H1 (cell line): ENCODE measurements at regions not wholly inside any gene's neighbourhood (a gene's known extent, or its start where the extent isn't known, plus 50 kb on each side); places are given as distances from the start of the nearest gene placed in this dataset.

Experiments
- BRCA1 ChIP-seq: IDR thresholded peaks from 2 replicates; pipeline ENCODE4 v1.6.1; 2012; ENCODE audit warnings: low read depth, low read length, improper control_type of control experiment
- GTF2F1 ChIP-seq: IDR thresholded peaks from 2 replicates; pipeline ENCODE4 v1.6.1; 2012; ENCODE audit warnings: low read depth, low read length, improper control_type of control experiment, borderline replicate concordance
- JUND ChIP-seq: IDR thresholded peaks from 2 replicates; pipeline ENCODE4 v1.6.1; 2011; ENCODE audit warnings: mild to moderate bottlenecking, improper control_type of control experiment, low read length
- POLR2A ChIP-seq, 2 experiments: IDR thresholded peaks; 1 replicate in 1 of 2; 2 replicates in 1 of 2; pipeline ENCODE4 v1.6.1; 2011; ENCODE audit warnings: low read depth in 2 of 2, low read length in 2 of 2, mild to moderate bottlenecking in 2 of 2; ENCODE audit errors: control extremely low read depth in 1 of 2
- RFX5 ChIP-seq: IDR thresholded peaks from 2 replicates; pipeline ENCODE4 v1.6.1; 2011; ENCODE audit warnings: low read depth, low read length, improper control_type of control experiment, borderline replicate concordance
- RNF2 ChIP-seq: fragments of 200-900, 300-1000 bp; sonication (generic); IDR thresholded peaks from 2 replicates; pipeline ENCODE4 v1.7.1; 2016; ENCODE audit warnings: borderline replicate concordance, low read depth, mild to moderate bottlenecking, antibody characterized with exemption, low read length; ENCODE audit not compliant: poor library complexity, severe bottlenecking; ENCODE audit errors: missing control alignments
- ZNF274 ChIP-seq: IDR thresholded peaks from 2 replicates; pipeline ENCODE4 v1.7.0; 2012; ENCODE audit warnings: low read length, borderline replicate concordance; ENCODE audit errors: extremely low read depth
- TF ChIP-seq, protein P1 (sequence below), 3 experiments: IDR thresholded peaks; 1 replicate in 2 of 3; 2 replicates in 1 of 3; pipeline versions ENCODE4 v1.5.1 to v1.6.1; 2011; ENCODE audit warnings: low read length in 3 of 3, mild to moderate bottlenecking in 3 of 3, inconsistent platforms in 2 of 3, low read depth in 1 of 3, moderate library complexity in 1 of 3; ENCODE audit not compliant: insufficient read depth in 1 of 3; ENCODE audit errors: control extremely low read depth in 1 of 3

DNA sequence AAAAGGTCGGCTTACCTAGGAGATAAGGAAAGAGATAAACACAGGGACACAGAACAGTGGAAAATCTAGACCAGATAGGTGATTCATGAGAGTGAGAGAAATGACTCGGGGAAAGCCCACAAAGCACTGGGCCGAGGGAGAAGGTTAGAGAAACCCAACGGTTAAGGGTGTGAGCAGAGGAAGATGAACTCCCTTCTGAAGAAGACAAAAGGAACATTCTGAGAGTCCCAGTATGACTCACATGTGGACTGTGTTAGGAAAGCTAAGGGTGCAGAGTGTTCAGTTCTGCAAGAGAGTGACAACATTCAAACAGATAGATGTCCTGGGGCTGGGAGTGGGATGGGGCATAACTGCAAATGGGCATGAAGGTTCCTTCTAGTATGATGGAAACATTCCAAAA is 83.0 kb downstream of the CNTN3 start:
- TF ChIP-seq POLR2A (IDR thresholded peaks at IDR 0.05; ENCODE audit: control extremely low read depth in 1 of 2, low read depth in 2 of 2, low read length in 2 of 2) (no peak), RFX5 (no peak), JUND (no peak), BRCA1 (no peak), RNF2 (no peak), GTF2F1 (no peak), ZNF274 (no peak)
- TF ChIP-seq, protein P1, sequence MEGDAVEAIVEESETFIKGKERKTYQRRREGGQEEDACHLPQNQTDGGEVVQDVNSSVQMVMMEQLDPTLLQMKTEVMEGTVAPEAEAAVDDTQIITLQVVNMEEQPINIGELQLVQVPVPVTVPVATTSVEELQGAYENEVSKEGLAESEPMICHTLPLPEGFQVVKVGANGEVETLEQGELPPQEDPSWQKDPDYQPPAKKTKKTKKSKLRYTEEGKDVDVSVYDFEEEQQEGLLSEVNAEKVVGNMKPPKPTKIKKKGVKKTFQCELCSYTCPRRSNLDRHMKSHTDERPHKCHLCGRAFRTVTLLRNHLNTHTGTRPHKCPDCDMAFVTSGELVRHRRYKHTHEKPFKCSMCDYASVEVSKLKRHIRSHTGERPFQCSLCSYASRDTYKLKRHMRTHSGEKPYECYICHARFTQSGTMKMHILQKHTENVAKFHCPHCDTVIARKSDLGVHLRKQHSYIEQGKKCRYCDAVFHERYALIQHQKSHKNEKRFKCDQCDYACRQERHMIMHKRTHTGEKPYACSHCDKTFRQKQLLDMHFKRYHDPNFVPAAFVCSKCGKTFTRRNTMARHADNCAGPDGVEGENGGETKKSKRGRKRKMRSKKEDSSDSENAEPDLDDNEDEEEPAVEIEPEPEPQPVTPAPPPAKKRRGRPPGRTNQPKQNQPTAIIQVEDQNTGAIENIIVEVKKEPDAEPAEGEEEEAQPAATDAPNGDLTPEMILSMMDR (IDR thresholded peaks at IDR 0.05; ENCODE audit: control extremely low read depth in 1 of 3, insufficient read depth in 1 of 3, low read depth in 1 of 3, low read length in 3 of 3) = no peak
